Hepatocyte (in vitro differentiated cells): ENCODE measurements at regions not wholly inside any gene's neighbourhood (a gene's known extent, or its start where the extent isn't known, plus 50 kb on each side); places are given as distances from the start of the nearest gene placed in this dataset.

Experiments
- CTCF ChIP-seq: fragments of 200-600 bp; sonication (generic); IDR thresholded peaks from 2 replicates; pipeline ENCODE4 v1.5.1; 2016; ENCODE audit warnings: antibody characterized with exemption, mild to moderate bottlenecking; ENCODE audit not compliant: poor library complexity
- EZH2 ChIP-seq: fragments of 200-600 bp; sonication (generic); IDR thresholded peaks from 2 replicates; pipeline ENCODE4 v1.6.1; 2016; ENCODE audit warnings: antibody characterized with exemption, mild to moderate bottlenecking, borderline replicate concordance

- TF ChIP-seq CTCF: no peak
- no peak for TF ChIP-seq EZH2
Measured at GRCh38 chr11:115580416-115580815, 76.2 kb upstream of the CADM1 start.
